AG20443 (cell line): ENCODE measurements at regions not wholly inside any gene's neighbourhood (a gene's known extent, or its start where the extent isn't known, plus 50 kb on each side); places are given as distances from the start of the nearest gene placed in this dataset.

ENCODE experiments used
- DNase-seq: peaks from one replicate; pipeline ENCODE4 v3.0.0; 2012; ENCODE audit warnings: low spot score, mixed read lengths

GRCh38 chr11:69365558-69365957 lies 71.6 kb downstream of the MYEOV start:
- DNase-seq = no peak

- no peak for DNase-seq
Observed at GRCh38 chr11:69366591-69366990, 72.6 kb downstream of the MYEOV start.

GRCh38 chr11:69367211-69367964 lies 73.4 kb downstream of the MYEOV start:
- no peak for DNase-seq

GRCh38 chr11:69368119-69368880 lies 74.3 kb downstream of the MYEOV start:
- DNase-seq = no peak

- DNase-seq = no peak
Observed at GRCh38 chr11:69369210-69369825, 75.4 kb downstream of the MYEOV start.

GRCh38 chr11:69369945-69370344 lies 76.0 kb downstream of the MYEOV start:
- DNase-seq = no peak

- no peak for DNase-seq
Observed at GRCh38 chr11:69370984-69371709, 77.2 kb downstream of the MYEOV start.

- DNase-seq = no peak
Observed at GRCh38 chr11:69371731-69372588, 78.0 kb downstream of the MYEOV start.

GRCh38 chr11:69372589-69373250 lies 78.8 kb downstream of the MYEOV start:
- no peak for DNase-seq

- no peak for DNase-seq
Observed at GRCh38 chr11:69373251-69373635, 79.3 kb downstream of the MYEOV start.

GRCh38 chr11:69374110-69374945 lies 80.4 kb downstream of the MYEOV start:
- DNase-seq = no peak

- no peak for DNase-seq
Observed at GRCh38 chr11:69374946-69375310, 81.0 kb downstream of the MYEOV start.

- DNase-seq = no peak
Observed at GRCh38 chr11:69375316-69376154, 81.6 kb downstream of the MYEOV start.

GRCh38 chr11:69376155-69377028 lies 82.4 kb downstream of the MYEOV start:
- DNase-seq = no peak

- no peak for DNase-seq
Observed at GRCh38 chr11:69377029-69377952, 83.3 kb downstream of the MYEOV start.

- no peak for DNase-seq
Observed at GRCh38 chr11:69377953-69378302, 84.0 kb downstream of the MYEOV start.
